ENCODE measurements at regions not wholly inside any gene's neighbourhood (a gene's known extent, or its start where the extent isn't known, plus 50 kb on each side); places are given as distances from the start of the nearest gene placed in this dataset.
A peak's percentile ranks its signal among the peaks of the same experiment; 100 is the strongest.

DNA sequence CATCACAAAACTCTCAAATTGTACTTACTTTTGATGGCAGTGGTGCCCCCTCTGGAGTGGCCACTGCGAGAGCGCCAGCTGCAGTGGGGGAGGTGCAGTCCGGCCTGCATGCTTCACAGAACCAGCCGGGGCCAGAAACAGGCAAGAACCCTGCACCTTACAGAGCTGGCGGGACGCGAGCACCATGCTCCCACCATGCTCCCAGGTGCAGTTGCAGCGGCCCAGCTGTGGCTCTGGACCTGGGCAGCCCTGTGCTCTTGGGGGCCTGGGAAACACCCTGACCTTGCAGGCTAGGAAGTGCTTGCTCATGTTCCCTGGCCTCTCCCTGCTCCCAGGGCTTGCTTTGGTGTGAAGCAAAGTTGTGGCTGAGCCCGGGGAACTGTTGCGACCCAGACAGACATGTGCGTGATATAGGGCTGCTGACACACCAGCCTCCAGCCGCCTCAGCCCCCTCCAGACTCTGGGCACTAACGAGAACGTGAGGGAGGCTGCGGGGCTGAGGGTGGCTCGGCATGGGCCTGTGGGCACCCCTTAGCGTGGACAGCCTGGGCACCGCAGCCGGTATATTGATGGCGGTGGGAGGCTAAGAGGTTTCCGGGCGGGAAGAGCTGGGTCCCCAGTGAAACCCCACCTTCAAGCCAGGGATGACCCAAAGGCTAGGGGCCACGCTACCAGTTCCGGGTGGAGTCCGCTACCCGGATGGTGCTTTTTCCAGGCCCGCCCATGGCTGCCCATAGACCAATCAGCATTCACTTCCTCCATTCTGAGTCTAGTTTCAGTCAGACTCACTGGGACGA is 1809.9 kb upstream of the ACO1 start:
- Mint-ChIP-seq H3K36me3 (ENCODE audit: low read depth) (no peaks in the 10 kb centered on the region), H3K4me3 (no peak overlapping the region), H3K27ac (no peak overlapping the region), H3K27me3 (ENCODE audit: insufficient read depth) (peaks cover 3% of the 10 kb centered on the region), H3K9me3 (peaks cover 3% of the 10 kb centered on the region), H3K4me1 (no peaks in the 10 kb centered on the region)
- no peak overlapping the region for H3K9ac ChIP-seq (ENCODE audit: extremely low read depth, low read length, poor library complexity, severe bottlenecking)
- H3K27ac ChIP-seq (ENCODE audit: low read depth, low read length) = no peak overlapping the region
- no peaks in the 10 kb centered on the region for H3K9me3 ChIP-seq (ENCODE audit: control insufficient read depth, low read length)
- no peaks in the 10 kb centered on the region for H3K27me3 ChIP-seq (ENCODE audit: control insufficient read depth, insufficient read depth, low read length, poor library complexity, severe bottlenecking)
- peak; percentile 42 for DNase-seq
- no peaks in the 10 kb centered on the region for H3K4me1 ChIP-seq (ENCODE audit: control insufficient read depth, insufficient read depth, low read length)
- WGBS, 2 experiments (ENCODE audit: insufficient coverage in 1 of 2, insufficient read length in 1 of 2) = 94 to 95% methylated on average over 11 to 28 of the region's 28 CpGs
- H3K4me3 ChIP-seq (ENCODE audit: low read length) = no peak overlapping the region
- no peaks in the 10 kb centered on the region for H3K36me3 ChIP-seq (ENCODE audit: control insufficient read depth, insufficient read depth, low read length)
- TF ChIP-seq, protein P1, sequence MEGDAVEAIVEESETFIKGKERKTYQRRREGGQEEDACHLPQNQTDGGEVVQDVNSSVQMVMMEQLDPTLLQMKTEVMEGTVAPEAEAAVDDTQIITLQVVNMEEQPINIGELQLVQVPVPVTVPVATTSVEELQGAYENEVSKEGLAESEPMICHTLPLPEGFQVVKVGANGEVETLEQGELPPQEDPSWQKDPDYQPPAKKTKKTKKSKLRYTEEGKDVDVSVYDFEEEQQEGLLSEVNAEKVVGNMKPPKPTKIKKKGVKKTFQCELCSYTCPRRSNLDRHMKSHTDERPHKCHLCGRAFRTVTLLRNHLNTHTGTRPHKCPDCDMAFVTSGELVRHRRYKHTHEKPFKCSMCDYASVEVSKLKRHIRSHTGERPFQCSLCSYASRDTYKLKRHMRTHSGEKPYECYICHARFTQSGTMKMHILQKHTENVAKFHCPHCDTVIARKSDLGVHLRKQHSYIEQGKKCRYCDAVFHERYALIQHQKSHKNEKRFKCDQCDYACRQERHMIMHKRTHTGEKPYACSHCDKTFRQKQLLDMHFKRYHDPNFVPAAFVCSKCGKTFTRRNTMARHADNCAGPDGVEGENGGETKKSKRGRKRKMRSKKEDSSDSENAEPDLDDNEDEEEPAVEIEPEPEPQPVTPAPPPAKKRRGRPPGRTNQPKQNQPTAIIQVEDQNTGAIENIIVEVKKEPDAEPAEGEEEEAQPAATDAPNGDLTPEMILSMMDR (conservative IDR thresholded peaks at IDR 0.05) = no peak

DNA sequence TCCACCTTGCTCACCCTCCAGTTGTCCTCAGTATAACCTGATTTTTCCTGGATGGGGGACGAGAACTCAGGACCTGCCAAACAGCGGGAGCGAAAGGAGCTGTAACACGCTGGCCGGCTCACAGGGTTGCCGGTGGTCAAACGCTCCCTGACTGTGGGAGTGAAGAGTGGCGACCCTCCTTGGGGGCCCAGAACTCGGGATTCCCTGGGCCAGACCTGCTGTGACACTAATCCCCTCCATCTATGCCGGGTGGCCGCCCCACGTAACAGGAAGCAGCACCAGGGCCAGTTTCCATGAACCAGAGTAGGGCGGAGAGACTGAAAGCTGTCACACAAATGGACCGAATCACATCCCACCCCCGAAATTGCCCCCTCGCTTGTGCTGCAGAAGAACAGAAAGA is 1809.2 kb upstream of the ACO1 start:
- no peaks in the 10 kb centered on the region for H3K36me3 Mint-ChIP-seq (ENCODE audit: low read depth)
- H3K27me3 Mint-ChIP-seq (ENCODE audit: insufficient read depth) = peaks cover 3% of the 10 kb centered on the region
- Histone ChIP-seq H3K4me1 (ENCODE audit: control insufficient read depth, insufficient read depth, low read length) (no peaks in the 10 kb centered on the region), H3K27me3 (ENCODE audit: control insufficient read depth, insufficient read depth, low read length, poor library complexity, severe bottlenecking) (no peaks in the 10 kb centered on the region), H3K9ac (ENCODE audit: extremely low read depth, low read length, poor library complexity, severe bottlenecking) (no peak overlapping the region), H3K9me3 (ENCODE audit: control insufficient read depth, low read length) (no peaks in the 10 kb centered on the region), H3K36me3 (ENCODE audit: control insufficient read depth, insufficient read depth, low read length) (no peaks in the 10 kb centered on the region), H3K27ac (ENCODE audit: low read depth, low read length) (no peak overlapping the region), H3K4me3 (ENCODE audit: low read length) (no peak overlapping the region)
- H3K27ac Mint-ChIP-seq = no peak overlapping the region
- DNase-seq = no peak
- 95 to 98% methylated on average over 13 to 16 of the region's 16 CpGs for WGBS, 2 experiments (ENCODE audit: insufficient coverage in 1 of 2, insufficient read length in 1 of 2)
- peaks cover 3% of the 10 kb centered on the region for H3K9me3 Mint-ChIP-seq
- TF ChIP-seq, protein P1 (conservative IDR thresholded peaks at IDR 0.05) = no peak
- no peaks in the 10 kb centered on the region for H3K4me1 Mint-ChIP-seq
- no peak overlapping the region for H3K4me3 Mint-ChIP-seq

DNA sequence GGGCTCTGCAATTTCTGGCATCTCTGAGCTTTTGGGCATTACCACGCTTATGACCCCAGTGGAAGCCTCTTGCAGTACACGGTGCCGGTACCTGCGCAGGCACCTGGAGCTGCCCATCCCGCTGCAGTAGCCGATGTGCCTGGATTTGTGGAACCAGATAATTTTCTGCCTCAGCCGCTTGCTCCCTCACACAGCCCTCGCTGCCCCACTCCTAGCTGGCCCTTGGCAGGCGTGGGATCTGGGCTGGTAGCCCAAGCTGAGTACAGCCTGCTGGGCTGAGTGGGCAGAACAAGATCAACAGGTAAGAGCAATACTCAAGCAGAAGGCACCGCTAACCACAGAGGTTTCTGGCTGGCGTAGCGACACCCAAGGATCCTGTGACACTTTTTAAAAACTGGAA is 1808.8 kb upstream of the ACO1 start:
- Histone ChIP-seq H3K27me3 (ENCODE audit: control insufficient read depth, insufficient read depth, low read length, poor library complexity, severe bottlenecking) (no peaks in the 10 kb centered on the region), H3K4me3 (ENCODE audit: low read length) (no peak overlapping the region), H3K27ac (ENCODE audit: low read depth, low read length) (no peak overlapping the region), H3K4me1 (ENCODE audit: control insufficient read depth, insufficient read depth, low read length) (no peaks in the 10 kb centered on the region), H3K36me3 (ENCODE audit: control insufficient read depth, insufficient read depth, low read length) (no peaks in the 10 kb centered on the region), H3K9me3 (ENCODE audit: control insufficient read depth, low read length) (no peaks in the 10 kb centered on the region), H3K9ac (ENCODE audit: extremely low read depth, low read length, poor library complexity, severe bottlenecking) (no peak overlapping the region)
- Mint-ChIP-seq H3K36me3 (ENCODE audit: low read depth) (no peaks in the 10 kb centered on the region), H3K4me1 (no peaks in the 10 kb centered on the region), H3K9me3 (peaks cover 3% of the 10 kb centered on the region), H3K27me3 (ENCODE audit: insufficient read depth) (peaks cover 2% of the 10 kb centered on the region), H3K4me3 (no peak overlapping the region), H3K27ac (no peak overlapping the region)
- no peak for DNase-seq
- WGBS, 2 experiments (ENCODE audit: insufficient coverage in 1 of 2, insufficient read length in 1 of 2) = 91 to 92% methylated on average over 8 to 12 of the region's 12 CpGs
- TF ChIP-seq, protein P1 (conservative IDR thresholded peaks at IDR 0.05) = no peak
